ENCODE measurements at regions not wholly inside any gene's neighbourhood (a gene's known extent, or its start where the extent isn't known, plus 50 kb on each side); places are given as distances from the start of the nearest gene placed in this dataset.

- ChIA-PET POLR2A (no interaction called here), RAD21 (ENCODE audit: low non-redundant PET in 1 of 2, low total read pairs in 2 of 2, uncharacterized antibody in 2 of 2, unreplicated experiment in 2 of 2) (no interaction called here), CTCF (no interaction called here)
- no peak for ATAC-seq
- H3K79me2 ChIP-seq (ENCODE audit: insufficient read depth, low read length) = no peaks in the 10 kb centered on the region
- no peak overlapping the region for H3K4me2 ChIP-seq (ENCODE audit: low read length)
- intact Hi-C loops (cut with micrococcal nuclease) = no loop called here
- H3K9me2 ChIP-seq (ENCODE audit: insufficient read depth) = no peaks in the 10 kb centered on the region
- no peaks in the 10 kb centered on the region for H3K27me3 ChIP-seq (ENCODE audit: insufficient read depth, low read length)
- H3K9me3 ChIP-seq (ENCODE audit: control insufficient read depth in 1 of 2, insufficient read depth in 1 of 2, low read depth in 1 of 2, low read length in 2 of 2) = no peaks in the 10 kb centered on the region
- H2AFZ ChIP-seq (ENCODE audit: low read depth, low read length, poor library complexity, severe bottlenecking) = no peak overlapping the region
- no peak for TF ChIP-seq ZBTB33 (IDR thresholded peaks at IDR 0.05; ENCODE audit: extremely low read depth, insufficient replicate concordance, low read length)
- no peak for TF ChIP-seq TCF7L2 (IDR thresholded peaks at IDR 0.05; ENCODE audit: borderline replicate concordance, extremely low read depth, insufficient read depth, insufficient read length)
- no peak for TF ChIP-seq JUND (IDR thresholded peaks at IDR 0.05)
- no peak for TF ChIP-seq MAX (IDR thresholded peaks at IDR 0.05)
- TF ChIP-seq ZFX (IDR thresholded peaks at IDR 0.05) = no peak
- TF ChIP-seq SP1 (IDR thresholded peaks at IDR 0.05; ENCODE audit: low read depth) = no peak
- no peak for TF ChIP-seq ZNF274 (IDR thresholded peaks at IDR 0.05; ENCODE audit: low read depth, low read length)
- TF ChIP-seq SIN3A (IDR thresholded peaks at IDR 0.05; ENCODE audit: low read depth) = no peak
- TF ChIP-seq CEBPB (IDR thresholded peaks at IDR 0.05; ENCODE audit: low read depth) = no peak
- no peak for TF ChIP-seq SRF (IDR thresholded peaks at IDR 0.05; ENCODE audit: low read depth)
- TF ChIP-seq ELF1 (IDR thresholded peaks at IDR 0.05; ENCODE audit: borderline replicate concordance, low read depth) = no peak
- no peak for TF ChIP-seq YY1 (IDR thresholded peaks at IDR 0.05; ENCODE audit: extremely low read depth, insufficient replicate concordance, low read depth, low read length)
- no peak overlapping the region for H3K4me3 ChIP-seq (replicated peaks in 1 of 2; ENCODE audit: low read depth in 1 of 2, low read length in 2 of 2)
- H3K27ac ChIP-seq (ENCODE audit: low read depth, low read length) = no peak overlapping the region
- no TSS peak for BruUV-seq (replicated peaks)
- no peaks in the 10 kb centered on the region for H3K4me1 ChIP-seq (ENCODE audit: control insufficient read depth in 1 of 2, insufficient read depth in 2 of 2, low read length in 2 of 2)
- no peaks in the 10 kb centered on the region; the same call in 1 of the 2 replicates for H4K20me1 ChIP-seq (ENCODE audit: insufficient read depth)
- H3K36me3 ChIP-seq (ENCODE audit: control insufficient read depth in 1 of 2, insufficient read depth in 2 of 2, low read length in 2 of 2) = no peaks in the 10 kb centered on the region
- H3K9ac ChIP-seq (ENCODE audit: low read length) = no peak overlapping the region
- no peak for DNase-seq (ENCODE audit: low read depth, low spot score)
These were observed 132.2 kb downstream of the PTGER3 start for GRCh38 chr1:70915258-70916033.

All from HCT116 (cell line).